ENCODE measurements at regions not wholly inside any gene's neighbourhood (a gene's known extent, or its start where the extent isn't known, plus 50 kb on each side); places are given as distances from the start of the nearest gene placed in this dataset.

DNA sequence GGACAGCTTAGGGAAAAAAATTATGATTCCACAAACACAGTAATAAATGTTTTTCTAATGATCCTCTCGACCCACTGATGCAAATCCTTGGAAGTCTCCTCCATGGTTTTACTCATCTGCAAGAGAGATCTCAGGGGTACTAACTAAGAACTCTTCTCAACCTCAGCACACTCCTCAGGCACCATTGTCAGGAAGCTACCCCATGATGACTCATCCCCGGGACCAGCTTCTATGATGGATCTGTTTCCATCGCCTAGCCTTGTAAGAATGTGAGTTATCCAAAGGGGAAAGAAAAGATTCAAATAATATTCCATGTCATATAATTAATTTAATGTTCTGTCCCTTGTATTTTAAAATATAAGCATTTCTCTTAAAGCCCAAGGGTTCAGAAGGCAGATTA lies 816.1 kb upstream of the IGFBP7 start:
- H3F3A ChIP-seq (ENCODE audit: low read length, unreplicated experiment): no peaks in the 10 kb centered on the region
- H3K4me1 ChIP-seq (ENCODE audit: insufficient read depth, low read length): no peaks in the 10 kb centered on the region
- CTCF ChIA-PET: no interaction called here
- H3K27ac ChIP-seq (ENCODE audit: low read length): no peak overlapping the region
- H3K9me3 ChIP-seq (ENCODE audit: low read length): no peaks in the 10 kb centered on the region
- DNase-seq (no peak), ATAC-seq (no peak)
- POLR2A ChIA-PET (ENCODE audit: unreplicated experiment): no interaction called here
- no peaks in the 10 kb centered on the region for H4K20me1 ChIP-seq (ENCODE audit: low read length)
- H3K4me2 ChIP-seq (ENCODE audit: low read length): no peak overlapping the region
- H3K9ac ChIP-seq (ENCODE audit: low read length): no peak overlapping the region
- H3K9me2 ChIP-seq (replicated peaks; ENCODE audit: low read length): no peaks in the 10 kb centered on the region
- no peak overlapping the region for H3K4me3 ChIP-seq (ENCODE audit: low read length)
- no TSS peak for BruUV-seq (replicated peaks)
- H3K79me2 ChIP-seq (ENCODE audit: low read length): no peaks in the 10 kb centered on the region
- no peaks in the 10 kb centered on the region; the same call in 1 of the 2 replicates for H3K27me3 ChIP-seq (ENCODE audit: low read length)
- TF ChIP-seq, protein P1, sequence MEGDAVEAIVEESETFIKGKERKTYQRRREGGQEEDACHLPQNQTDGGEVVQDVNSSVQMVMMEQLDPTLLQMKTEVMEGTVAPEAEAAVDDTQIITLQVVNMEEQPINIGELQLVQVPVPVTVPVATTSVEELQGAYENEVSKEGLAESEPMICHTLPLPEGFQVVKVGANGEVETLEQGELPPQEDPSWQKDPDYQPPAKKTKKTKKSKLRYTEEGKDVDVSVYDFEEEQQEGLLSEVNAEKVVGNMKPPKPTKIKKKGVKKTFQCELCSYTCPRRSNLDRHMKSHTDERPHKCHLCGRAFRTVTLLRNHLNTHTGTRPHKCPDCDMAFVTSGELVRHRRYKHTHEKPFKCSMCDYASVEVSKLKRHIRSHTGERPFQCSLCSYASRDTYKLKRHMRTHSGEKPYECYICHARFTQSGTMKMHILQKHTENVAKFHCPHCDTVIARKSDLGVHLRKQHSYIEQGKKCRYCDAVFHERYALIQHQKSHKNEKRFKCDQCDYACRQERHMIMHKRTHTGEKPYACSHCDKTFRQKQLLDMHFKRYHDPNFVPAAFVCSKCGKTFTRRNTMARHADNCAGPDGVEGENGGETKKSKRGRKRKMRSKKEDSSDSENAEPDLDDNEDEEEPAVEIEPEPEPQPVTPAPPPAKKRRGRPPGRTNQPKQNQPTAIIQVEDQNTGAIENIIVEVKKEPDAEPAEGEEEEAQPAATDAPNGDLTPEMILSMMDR (conservative IDR thresholded peaks at IDR 0.05; ENCODE audit: low read depth, low read length): no peak
- TF ChIP-seq EZH2phosphoT487 (IDR thresholded peaks at IDR 0.05; ENCODE audit: borderline replicate concordance, low read length): no peak
- TF ChIP-seq EZH2 (IDR thresholded peaks at IDR 0.05; ENCODE audit: low read length, unreplicated experiment): no peak
- no peaks in the 10 kb centered on the region for H3K36me3 ChIP-seq (ENCODE audit: low read depth, low read length)
- intact Hi-C loops (cut with micrococcal nuclease): no loop called here
- H2AFZ ChIP-seq (ENCODE audit: low read length): no peak overlapping the region

DNA sequence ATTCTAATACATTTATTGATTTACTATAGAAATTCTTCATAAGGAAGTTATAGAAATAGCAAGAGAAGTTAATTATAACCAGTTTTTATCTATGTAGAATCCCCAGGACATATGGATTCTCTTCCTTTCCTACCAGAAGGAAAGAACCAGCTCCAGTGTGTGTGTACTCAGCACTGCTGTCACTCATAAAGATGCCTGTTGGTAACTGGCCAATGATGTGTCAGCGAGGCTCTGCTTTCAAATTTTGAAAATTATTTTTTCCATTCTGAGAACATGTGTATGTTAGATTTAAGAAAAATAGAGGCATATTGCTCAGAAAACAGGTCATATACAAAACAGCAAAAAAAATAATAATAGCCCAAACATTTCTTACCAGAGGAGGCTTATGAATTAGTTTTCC lies 814.8 kb upstream of the IGFBP7 start:
- H2AFZ ChIP-seq (ENCODE audit: low read length): no peak overlapping the region
- no peak overlapping the region for H3K4me2 ChIP-seq (ENCODE audit: low read length)
- H3K79me2 ChIP-seq (ENCODE audit: low read length): no peaks in the 10 kb centered on the region
- ChIA-PET CTCF (no interaction called here), POLR2A (ENCODE audit: unreplicated experiment) (no interaction called here)
- no TSS peak for BruUV-seq (replicated peaks)
- TF ChIP-seq, protein P1 (conservative IDR thresholded peaks at IDR 0.05; ENCODE audit: low read depth, low read length): no peak
- no peak for TF ChIP-seq EZH2 (IDR thresholded peaks at IDR 0.05; ENCODE audit: low read length, unreplicated experiment)
- no peak for TF ChIP-seq EZH2phosphoT487 (IDR thresholded peaks at IDR 0.05; ENCODE audit: borderline replicate concordance, low read length)
- no peaks in the 10 kb centered on the region for H3K36me3 ChIP-seq (ENCODE audit: low read depth, low read length)
- no peak overlapping the region for H3K9ac ChIP-seq (ENCODE audit: low read length)
- H3K27me3 ChIP-seq (ENCODE audit: low read length): no peaks in the 10 kb centered on the region
- no peaks in the 10 kb centered on the region for H4K20me1 ChIP-seq (ENCODE audit: low read length)
- H3K9me3 ChIP-seq (ENCODE audit: low read length): no peaks in the 10 kb centered on the region
- no peak overlapping the region for H3K4me3 ChIP-seq (ENCODE audit: low read length)
- no peak overlapping the region for H3K27ac ChIP-seq (ENCODE audit: low read length)
- H3F3A ChIP-seq (ENCODE audit: low read length, unreplicated experiment): no peaks in the 10 kb centered on the region
- intact Hi-C loops (cut with micrococcal nuclease): no loop called here
- H3K9me2 ChIP-seq (replicated peaks; ENCODE audit: low read length): no peaks in the 10 kb centered on the region
- ATAC-seq (no peak), DNase-seq (no peak)
- no peaks in the 10 kb centered on the region for H3K4me1 ChIP-seq (ENCODE audit: insufficient read depth, low read length)

DNA sequence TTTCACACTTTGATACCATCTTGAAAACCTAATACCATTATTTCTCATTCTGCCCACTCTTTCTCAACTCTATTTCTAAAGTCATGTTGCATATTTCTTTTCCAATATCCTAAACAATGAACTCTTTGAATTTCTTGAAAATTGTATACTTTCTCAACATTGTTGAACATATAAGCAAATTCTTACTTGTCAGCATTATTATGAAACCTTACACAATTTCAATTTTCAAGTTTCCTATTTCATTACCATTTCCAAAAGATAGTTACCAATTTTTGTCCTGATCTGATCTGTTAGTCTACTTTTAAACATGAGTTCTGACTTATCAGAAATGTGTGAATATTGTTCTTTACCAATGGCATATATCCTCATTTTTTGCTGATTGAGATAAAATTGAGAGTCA lies 806.3 kb upstream of the IGFBP7 start:
- CTCF ChIA-PET: no interaction called here
- Histone ChIP-seq H3K79me2 (ENCODE audit: low read length) (no peaks in the 10 kb centered on the region), H3K36me3 (ENCODE audit: low read depth, low read length) (no peaks in the 10 kb centered on the region), H3K9me3 (ENCODE audit: low read length) (no peaks in the 10 kb centered on the region), H4K20me1 (ENCODE audit: low read length) (no peaks in the 10 kb centered on the region), H3K9me2 (replicated peaks; ENCODE audit: low read length) (no peaks in the 10 kb centered on the region), H3F3A (ENCODE audit: low read length, unreplicated experiment) (no peaks in the 10 kb centered on the region), H3K9ac (ENCODE audit: low read length) (no peak overlapping the region), H3K4me2 (ENCODE audit: low read length) (no peak overlapping the region), H3K27me3 (ENCODE audit: low read length) (no peaks in the 10 kb centered on the region), H3K27ac (ENCODE audit: low read length) (no peak overlapping the region), H2AFZ (ENCODE audit: low read length) (no peak overlapping the region), H3K4me3 (ENCODE audit: low read length) (no peak overlapping the region), H3K4me1 (ENCODE audit: insufficient read depth, low read length) (no peaks in the 10 kb centered on the region)
- TF ChIP-seq, protein P1 (conservative IDR thresholded peaks at IDR 0.05; ENCODE audit: low read depth, low read length): no peak
- no peak for TF ChIP-seq EZH2 (IDR thresholded peaks at IDR 0.05; ENCODE audit: low read length, unreplicated experiment)
- TF ChIP-seq EZH2phosphoT487 (IDR thresholded peaks at IDR 0.05; ENCODE audit: borderline replicate concordance, low read length): no peak
- intact Hi-C loops (cut with micrococcal nuclease): no loop called here
- BruUV-seq (replicated peaks): no TSS peak
- DNase-seq (no peak), ATAC-seq (no peak)
- POLR2A ChIA-PET (ENCODE audit: unreplicated experiment): no interaction called here

All from PC-3 (cell line).